ENCODE measurements at regions not wholly inside any gene's neighbourhood (a gene's known extent, or its start where the extent isn't known, plus 50 kb on each side); places are given as distances from the start of the nearest gene placed in this dataset.

GRCh38 chr14:38948576-38948975, 154.5 kb downstream of the SEC23A start:
- H3K4me1 Mint-ChIP-seq (ENCODE audit: low read depth, unreplicated experiment): no peaks in the 10 kb centered on the region
- H3K27me3 Mint-ChIP-seq (ENCODE audit: insufficient read depth, unreplicated experiment): peaks cover 4% of the 10 kb centered on the region
- ChIA-PET POLR2A (no interaction called here), CTCF (no interaction called here)
- TF ChIP-seq CTCF (IDR thresholded peaks at IDR 0.05; ENCODE audit: insufficient read depth in 1 of 2, low read depth in 1 of 2, low read length in 1 of 2, severe bottlenecking in 1 of 2, unreplicated experiment in 1 of 2): no peak
- BruUV-seq (replicated peaks): no TSS peak
- H3K9me3 ChIP-seq: no peaks in the 10 kb centered on the region
- no peaks in the 10 kb centered on the region for H3K9me3 Mint-ChIP-seq (ENCODE audit: unreplicated experiment)
- H3K27me3 ChIP-seq (replicated peaks; ENCODE audit: control insufficient read depth, insufficient read depth, low read length): no peaks in the 10 kb centered on the region
- intact Hi-C loops (cut with micrococcal nuclease; ENCODE audit: unreplicated experiment): no loop called here
- no peaks in the 10 kb centered on the region for H3K36me3 ChIP-seq (ENCODE audit: control insufficient read depth, insufficient read depth, low read length)
- no peak overlapping the region for H3K4me3 ChIP-seq (ENCODE audit: low read depth, low read length)
- no peak overlapping the region for H3K27ac Mint-ChIP-seq (ENCODE audit: unreplicated experiment)
- no peaks in the 10 kb centered on the region for H3K4me1 ChIP-seq
- no peaks in the 10 kb centered on the region for H3K36me3 Mint-ChIP-seq (ENCODE audit: insufficient read depth, unreplicated experiment)
- no peak for DNase-seq
- H3K4me3 Mint-ChIP-seq (ENCODE audit: unreplicated experiment): no peak overlapping the region

GRCh38 chr14:38948171-38948570, 154.9 kb downstream of the SEC23A start:
- Mint-ChIP-seq H3K27me3 (ENCODE audit: insufficient read depth, unreplicated experiment) (peaks cover 4% of the 10 kb centered on the region), H3K9me3 (ENCODE audit: unreplicated experiment) (no peaks in the 10 kb centered on the region), H3K4me3 (ENCODE audit: unreplicated experiment) (no peak overlapping the region), H3K4me1 (ENCODE audit: low read depth, unreplicated experiment) (no peaks in the 10 kb centered on the region), H3K27ac (ENCODE audit: unreplicated experiment) (no peak overlapping the region), H3K36me3 (ENCODE audit: insufficient read depth, unreplicated experiment) (no peaks in the 10 kb centered on the region)
- H3K4me1 ChIP-seq: no peaks in the 10 kb centered on the region
- CTCF ChIA-PET: no interaction called here
- POLR2A ChIA-PET: no interaction called here
- no peak for TF ChIP-seq CTCF (IDR thresholded peaks at IDR 0.05; ENCODE audit: insufficient read depth in 1 of 2, low read depth in 1 of 2, low read length in 1 of 2, severe bottlenecking in 1 of 2, unreplicated experiment in 1 of 2)
- no TSS peak for BruUV-seq (replicated peaks)
- H3K9me3 ChIP-seq: no peaks in the 10 kb centered on the region
- H3K36me3 ChIP-seq (ENCODE audit: control insufficient read depth, insufficient read depth, low read length): no peaks in the 10 kb centered on the region
- no peak for DNase-seq
- H3K4me3 ChIP-seq (ENCODE audit: low read depth, low read length): no peak overlapping the region
- no peaks in the 10 kb centered on the region for H3K27me3 ChIP-seq (replicated peaks; ENCODE audit: control insufficient read depth, insufficient read depth, low read length)
- intact Hi-C loops (cut with micrococcal nuclease; ENCODE audit: unreplicated experiment): no loop called here

GRCh38 chr14:38947343-38947742, 155.7 kb downstream of the SEC23A start:
- Histone ChIP-seq H3K27me3 (replicated peaks; ENCODE audit: control insufficient read depth, insufficient read depth, low read length) (no peaks in the 10 kb centered on the region), H3K36me3 (ENCODE audit: control insufficient read depth, insufficient read depth, low read length) (no peaks in the 10 kb centered on the region), H3K4me1 (no peaks in the 10 kb centered on the region), H3K4me3 (ENCODE audit: low read depth, low read length) (no peak overlapping the region), H3K9me3 (no peaks in the 10 kb centered on the region)
- H3K27me3 Mint-ChIP-seq (ENCODE audit: insufficient read depth, unreplicated experiment): peaks cover 4% of the 10 kb centered on the region
- H3K4me1 Mint-ChIP-seq (ENCODE audit: low read depth, unreplicated experiment): no peaks in the 10 kb centered on the region
- no peak for DNase-seq
- POLR2A ChIA-PET: no interaction called here
- H3K9me3 Mint-ChIP-seq (ENCODE audit: unreplicated experiment): no peaks in the 10 kb centered on the region
- intact Hi-C loops (cut with micrococcal nuclease; ENCODE audit: unreplicated experiment): no loop called here
- CTCF ChIA-PET: no interaction called here
- no peak overlapping the region for H3K4me3 Mint-ChIP-seq (ENCODE audit: unreplicated experiment)
- no peak for TF ChIP-seq CTCF (IDR thresholded peaks at IDR 0.05; ENCODE audit: insufficient read depth in 1 of 2, low read depth in 1 of 2, low read length in 1 of 2, severe bottlenecking in 1 of 2, unreplicated experiment in 1 of 2)
- H3K36me3 Mint-ChIP-seq (ENCODE audit: insufficient read depth, unreplicated experiment): no peaks in the 10 kb centered on the region
- no TSS peak for BruUV-seq (replicated peaks)
- no peak overlapping the region for H3K27ac Mint-ChIP-seq (ENCODE audit: unreplicated experiment)

Measured in Caco-2 (cell line).